ENCODE measurements at regions not wholly inside any gene's neighbourhood (a gene's known extent, or its start where the extent isn't known, plus 50 kb on each side); places are given as distances from the start of the nearest gene placed in this dataset.
A peak's percentile ranks its signal among the peaks of the same experiment; 100 is the strongest.

- H3K36me3 ChIP-seq (ENCODE audit: control insufficient read depth, insufficient read depth, low read length): no peaks in the 10 kb centered on the region
- no peak for TF ChIP-seq CTCF (IDR thresholded peaks at IDR 0.05; ENCODE audit: insufficient read depth, low read length, severe bottlenecking)
- peak; percentile 68 for FAIRE-seq
These were observed 277.5 kb upstream of the P2RY1 start for GRCh38 chr3:152557302-152557999.

GRCh38 chr3:152558386-152558785, 276.5 kb upstream of the P2RY1 start:
- FAIRE-seq (no peak), DNase-seq (ENCODE audit: low read depth) (no peak)
- no peak for TF ChIP-seq CTCF (IDR thresholded peaks at IDR 0.05; ENCODE audit: insufficient read depth, low read length, severe bottlenecking)
- H3K36me3 ChIP-seq (ENCODE audit: control insufficient read depth, insufficient read depth, low read length): no peaks in the 10 kb centered on the region
- H3K27me3 ChIP-seq (ENCODE audit: control insufficient read depth, insufficient read depth, low read length): no peaks in the 10 kb centered on the region
- H3K4me3 ChIP-seq (ENCODE audit: low read depth, low read length): no peak overlapping the region

More at GRCh38 chr3:152557302-152557999, 277.5 kb upstream of the P2RY1 start:
- Histone ChIP-seq H3K27me3 (ENCODE audit: control insufficient read depth, insufficient read depth, low read length) (no peaks in the 10 kb centered on the region), H3K4me3 (ENCODE audit: low read depth, low read length) (no peak overlapping the region)
- no peak for DNase-seq (ENCODE audit: low read depth)

- H3K36me3 ChIP-seq (ENCODE audit: control insufficient read depth, insufficient read depth, low read length): no peaks in the 10 kb centered on the region
- no peak overlapping the region for H3K4me3 ChIP-seq (ENCODE audit: low read depth, low read length)
- TF ChIP-seq CTCF (IDR thresholded peaks at IDR 0.05; ENCODE audit: insufficient read depth, low read length, severe bottlenecking): no peak
- DNase-seq (ENCODE audit: low read depth): no peak
- FAIRE-seq: no peak
- no peaks in the 10 kb centered on the region for H3K27me3 ChIP-seq (ENCODE audit: control insufficient read depth, insufficient read depth, low read length)
These were observed 275.7 kb upstream of the P2RY1 start for GRCh38 chr3:152559246-152559645.

- Histone ChIP-seq H3K4me3 (ENCODE audit: low read depth, low read length) (no peak overlapping the region), H3K27me3 (ENCODE audit: control insufficient read depth, insufficient read depth, low read length) (no peaks in the 10 kb centered on the region), H3K36me3 (ENCODE audit: control insufficient read depth, insufficient read depth, low read length) (no peaks in the 10 kb centered on the region)
- no peak for DNase-seq (ENCODE audit: low read depth)
- FAIRE-seq: no peak
- TF ChIP-seq CTCF (IDR thresholded peaks at IDR 0.05; ENCODE audit: insufficient read depth, low read length, severe bottlenecking): no peak
These were observed 270.5 kb upstream of the P2RY1 start for GRCh38 chr3:152564459-152564858.

GRCh38 chr3:152574461-152575079, 260.4 kb upstream of the P2RY1 start:
- Histone ChIP-seq H3K4me3 (ENCODE audit: low read depth, low read length) (no peak overlapping the region), H3K27me3 (ENCODE audit: control insufficient read depth, insufficient read depth, low read length) (no peaks in the 10 kb centered on the region), H3K36me3 (ENCODE audit: control insufficient read depth, insufficient read depth, low read length) (no peaks in the 10 kb centered on the region)
- FAIRE-seq (no peak), DNase-seq (ENCODE audit: low read depth) (peak; percentile 51)
- peak; percentile 42 for TF ChIP-seq CTCF (IDR thresholded peaks at IDR 0.05; ENCODE audit: insufficient read depth, low read length, severe bottlenecking)

Data from bronchial epithelial cell (primary cell).